GM18868 (cell line): ENCODE measurements at regions not wholly inside any gene's neighbourhood (a gene's known extent, or its start where the extent isn't known, plus 50 kb on each side); places are given as distances from the start of the nearest gene placed in this dataset.

Experiments
- ATAC-seq: cut with Tn5 transposase; IDR thresholded peaks from one replicate; pipeline ENCODE4 v1.9.1; 2021; ENCODE audit warnings: mild to moderate bottlenecking, moderate library complexity; ENCODE audit not compliant: unreplicated experiment

DNA sequence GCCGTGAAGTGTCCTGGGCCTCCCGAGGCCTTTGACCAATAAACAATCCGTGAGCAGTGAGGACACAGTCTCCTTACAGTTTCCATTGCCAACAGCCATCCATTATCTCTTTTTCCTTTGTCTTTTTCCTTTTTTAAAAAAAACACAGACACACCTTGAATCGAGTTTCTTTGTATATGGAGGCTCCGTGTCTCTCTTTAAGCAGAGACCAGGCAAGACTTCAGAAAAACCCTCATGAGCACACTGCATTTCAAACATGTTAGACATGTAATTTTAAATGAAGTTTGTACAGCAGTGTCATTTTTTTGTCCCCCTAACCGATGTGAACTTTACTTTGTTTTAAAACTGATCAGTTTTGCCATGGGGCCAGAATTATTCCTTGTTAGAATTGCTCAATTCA, 111.1 kb downstream of the SPTSSA start:
- ATAC-seq, result no peak

DNA sequence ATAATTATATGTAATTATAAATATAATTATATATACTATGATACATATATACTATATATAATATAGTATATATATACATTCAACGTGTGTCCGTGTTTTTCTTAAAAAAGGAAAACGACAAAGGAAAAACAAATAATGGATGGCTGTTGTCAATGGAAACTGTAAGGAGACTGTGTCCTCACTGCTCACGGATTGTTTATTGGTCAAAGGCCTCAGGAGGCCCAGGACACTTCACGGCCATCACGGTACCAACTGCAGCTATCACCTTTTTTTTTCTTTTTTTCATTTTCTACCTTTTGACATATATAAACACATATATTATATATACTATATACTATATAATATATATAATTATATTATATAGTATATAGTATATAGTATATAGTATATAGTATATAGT, 113.4 kb downstream of the SPTSSA start:
- no peak for ATAC-seq

DNA sequence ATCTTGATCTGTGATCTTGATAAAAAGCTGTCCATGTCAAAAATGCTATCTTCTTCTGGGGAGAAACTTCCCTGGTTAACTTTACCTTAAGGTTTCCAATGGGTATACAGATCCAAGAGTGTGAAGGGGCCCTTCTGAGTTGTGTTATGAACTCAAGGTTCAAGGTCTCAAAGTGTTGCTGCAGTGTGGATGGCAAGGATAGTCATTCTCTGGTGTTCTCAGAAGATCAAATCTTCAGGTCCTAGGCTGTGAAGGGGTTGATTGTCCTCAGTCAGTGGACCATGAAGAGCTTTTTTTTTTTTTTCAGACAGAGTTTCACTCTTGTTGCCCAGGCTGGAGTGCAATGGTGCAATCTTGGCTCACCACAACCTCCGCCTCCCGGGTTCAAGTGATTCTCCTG, 114.4 kb downstream of the SPTSSA start:
- peak; percentile 96 for ATAC-seq

DNA sequence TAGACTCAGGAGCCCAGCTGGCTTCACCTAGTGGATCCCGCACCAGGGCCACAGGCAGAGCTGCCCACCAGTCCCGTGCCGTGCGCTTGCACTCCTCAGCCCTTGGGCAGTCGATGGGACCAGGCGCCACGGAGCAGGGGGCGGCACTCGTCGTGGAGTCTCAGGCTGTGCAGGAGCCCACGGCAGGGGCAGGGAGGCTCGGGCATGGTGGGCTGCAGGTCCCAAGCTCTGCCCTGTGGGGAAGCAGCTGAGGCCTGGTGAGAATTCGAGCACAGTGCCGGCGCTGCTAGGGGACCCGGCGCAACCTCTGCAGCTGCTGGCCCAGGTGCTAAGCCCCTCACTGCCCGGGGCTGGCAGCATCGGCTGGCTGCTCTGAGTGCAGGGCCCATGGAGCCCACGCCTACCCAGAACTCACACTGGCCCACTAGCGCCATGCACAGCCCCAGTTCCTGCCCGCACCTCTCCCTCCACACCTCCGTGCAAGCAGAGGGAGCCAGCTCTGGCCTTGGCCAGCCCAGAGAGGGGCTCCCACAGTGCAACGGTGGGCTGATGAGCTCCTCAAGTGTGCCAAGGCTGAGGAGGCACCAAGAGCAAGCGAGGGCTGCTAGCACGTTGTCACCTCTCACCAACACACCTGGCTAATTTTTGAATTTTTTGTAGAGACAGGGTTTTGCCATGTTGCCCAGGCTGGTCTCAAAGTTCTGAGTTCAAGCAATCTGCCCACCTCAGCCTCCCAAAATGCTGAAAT, 116.1 kb downstream of the SPTSSA start:
- ATAC-seq, result no peak

DNA sequence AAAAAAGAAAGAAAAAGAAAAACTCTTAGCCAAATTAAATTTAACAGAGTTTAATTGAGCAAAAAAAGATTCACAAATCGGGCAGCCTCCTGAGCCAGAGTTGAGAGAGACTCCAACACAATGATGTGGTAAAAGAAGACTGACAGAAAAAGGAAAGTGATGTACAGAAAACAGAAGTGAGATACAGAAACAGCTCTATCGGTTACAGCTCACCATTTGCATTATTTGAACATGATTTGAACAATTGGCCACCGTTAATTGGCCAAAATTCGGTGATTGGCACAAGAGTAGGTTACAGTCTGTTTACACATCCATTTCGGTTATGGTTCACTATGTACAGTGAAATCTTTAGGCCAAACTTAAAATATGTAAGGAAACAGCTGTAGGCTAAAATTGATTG, 117.7 kb downstream of the SPTSSA start:
- no peak for ATAC-seq

DNA sequence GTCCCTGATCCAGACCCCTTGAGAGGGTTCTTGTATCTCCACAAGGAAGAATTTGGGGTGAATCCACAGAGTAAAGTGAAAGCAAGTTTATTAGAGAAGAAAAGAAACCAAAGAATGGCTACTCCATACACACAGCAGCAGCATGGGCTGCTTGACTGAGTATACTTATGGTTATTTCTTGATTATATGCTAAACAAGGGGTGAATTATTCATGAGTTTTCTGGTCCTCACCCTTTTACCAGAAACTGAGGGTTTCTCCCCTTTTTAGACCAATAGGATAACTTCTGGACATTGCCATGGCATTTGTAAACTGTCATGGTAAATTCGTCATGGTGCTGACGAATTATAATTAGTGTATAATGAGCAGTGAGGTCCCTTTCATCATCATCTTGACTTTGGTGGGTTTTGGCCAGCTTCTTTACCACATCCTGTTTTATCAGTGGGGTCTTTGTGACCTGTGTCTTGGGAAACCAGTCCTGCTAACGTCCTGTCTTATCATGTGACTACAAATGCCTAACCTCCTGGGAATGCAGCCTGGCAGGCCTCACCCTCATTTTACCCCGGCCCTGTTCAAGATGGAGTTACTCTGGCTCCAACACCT, 121.9 kb downstream of the SPTSSA start:
- no peak for ATAC-seq

DNA sequence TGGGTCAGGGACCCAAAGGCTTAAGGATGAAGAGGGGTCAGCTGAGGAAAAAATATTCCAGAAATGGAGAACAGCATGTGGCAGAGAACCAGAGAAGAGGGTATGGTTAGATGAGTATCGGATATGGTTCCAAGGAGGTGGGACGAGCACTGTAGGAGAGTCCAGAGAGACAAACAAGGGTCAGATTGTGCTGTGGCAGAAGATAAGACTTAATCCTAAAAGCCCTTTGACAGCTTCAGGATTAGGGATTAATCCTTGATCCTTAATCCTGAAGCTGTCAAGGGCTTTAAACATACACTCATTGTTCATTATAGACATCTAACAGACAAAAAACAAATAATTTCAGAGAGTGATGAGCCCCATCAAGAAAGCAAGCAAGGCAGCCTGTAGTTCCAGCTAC, 124.0 kb downstream of the SPTSSA start:
- ATAC-seq, result no peak

DNA sequence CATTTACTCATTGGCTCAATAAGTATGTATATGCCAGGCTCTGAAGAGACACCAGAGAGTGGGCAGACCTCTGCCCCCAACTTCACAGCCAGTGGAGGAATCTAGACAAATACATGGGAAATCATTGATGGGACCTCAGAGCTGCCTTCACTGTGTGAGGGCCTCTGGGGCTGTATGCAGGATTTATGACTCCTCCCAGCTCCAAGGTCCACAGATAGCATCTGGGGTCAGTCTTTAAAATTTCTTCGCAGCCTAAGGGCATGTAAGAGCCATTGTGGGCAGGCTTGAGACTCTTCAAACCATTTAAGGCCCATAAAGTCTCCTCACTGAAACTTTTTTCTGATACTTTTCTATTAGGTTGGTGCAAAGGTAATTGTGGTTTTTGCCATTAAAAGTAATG, 125.5 kb downstream of the SPTSSA start:
- ATAC-seq, result no peak

DNA sequence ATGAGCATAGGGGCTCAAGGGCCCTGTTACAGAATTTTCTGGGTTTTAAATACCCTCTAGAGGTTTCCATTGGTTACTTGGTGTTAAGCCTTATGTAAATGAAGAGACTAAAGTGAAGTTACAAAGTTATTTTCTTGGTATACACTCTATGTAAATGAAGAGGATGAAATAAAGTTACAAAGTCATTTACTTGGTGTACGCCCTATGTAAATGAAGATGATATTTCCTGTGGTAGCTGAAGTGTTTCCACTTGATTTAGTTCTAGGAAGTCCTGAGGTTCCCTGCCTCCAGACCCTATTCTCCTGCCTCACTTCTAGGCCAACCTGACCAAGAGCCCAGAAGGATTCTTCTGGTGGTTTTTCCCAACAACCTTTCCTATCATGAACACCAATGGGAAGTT, 126.1 kb downstream of the SPTSSA start:
- no peak for ATAC-seq

DNA sequence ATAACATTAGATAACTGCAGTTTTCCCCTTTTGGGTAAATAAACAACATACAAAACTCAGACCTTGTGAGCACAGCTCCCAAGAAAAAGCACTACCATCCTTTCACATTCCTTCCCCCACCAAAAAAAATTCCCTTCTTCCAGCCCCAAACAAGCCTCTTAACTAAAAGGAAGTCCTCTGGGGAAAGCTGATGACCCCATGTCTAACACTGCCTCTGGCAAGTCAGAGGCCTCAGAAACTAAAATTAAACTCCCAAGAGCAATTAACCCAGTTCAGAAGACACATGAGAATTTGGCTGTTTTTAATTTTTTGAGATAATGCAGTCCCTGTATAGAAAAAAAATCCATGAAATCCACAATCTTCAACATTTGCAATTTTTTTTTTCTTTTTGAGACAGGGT, 127.7 kb downstream of the SPTSSA start:
- no peak for ATAC-seq

DNA sequence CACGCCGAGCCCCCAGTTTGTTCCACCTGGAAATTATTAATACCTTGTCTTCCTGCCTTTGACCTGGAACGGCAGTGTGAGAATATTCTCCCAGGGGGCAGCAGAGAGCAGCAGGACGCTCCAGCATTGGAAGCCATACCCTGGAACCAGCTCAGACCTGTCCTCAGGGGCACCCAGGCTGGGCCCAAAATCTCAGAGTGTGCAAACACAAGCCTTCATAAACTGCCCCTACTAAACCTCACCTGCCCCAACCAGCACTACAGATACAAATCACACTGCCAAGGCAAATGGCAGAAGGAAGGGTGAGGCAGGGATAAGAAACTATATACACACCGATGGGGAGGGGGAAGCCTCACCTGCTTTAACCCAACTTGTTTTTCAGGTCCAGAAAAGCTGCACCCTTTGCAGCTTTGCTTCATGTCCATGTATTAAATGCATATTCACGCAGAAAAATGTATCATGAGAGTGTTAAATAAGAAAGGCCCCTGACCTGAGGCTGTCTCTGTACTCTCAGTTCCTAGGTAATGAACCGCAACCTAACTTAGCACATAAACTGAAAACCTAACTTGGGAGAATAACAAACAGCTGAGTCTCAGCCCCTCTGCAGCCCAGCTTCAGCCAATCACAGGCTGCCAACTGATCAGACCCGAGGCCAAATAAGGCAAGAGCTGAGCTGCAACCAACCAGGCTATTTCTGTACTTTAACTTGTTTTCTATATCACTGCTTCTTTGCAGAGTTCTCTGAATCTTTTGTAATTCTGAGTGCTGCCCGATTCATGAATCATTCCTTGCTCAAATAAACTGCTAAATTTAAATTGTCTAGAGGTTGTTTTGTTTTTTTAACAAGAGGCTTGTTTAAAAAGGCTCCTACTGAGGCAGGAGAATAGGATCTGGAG, 130.1 kb downstream of the SPTSSA start:
- ATAC-seq, result peak; percentile 81

DNA sequence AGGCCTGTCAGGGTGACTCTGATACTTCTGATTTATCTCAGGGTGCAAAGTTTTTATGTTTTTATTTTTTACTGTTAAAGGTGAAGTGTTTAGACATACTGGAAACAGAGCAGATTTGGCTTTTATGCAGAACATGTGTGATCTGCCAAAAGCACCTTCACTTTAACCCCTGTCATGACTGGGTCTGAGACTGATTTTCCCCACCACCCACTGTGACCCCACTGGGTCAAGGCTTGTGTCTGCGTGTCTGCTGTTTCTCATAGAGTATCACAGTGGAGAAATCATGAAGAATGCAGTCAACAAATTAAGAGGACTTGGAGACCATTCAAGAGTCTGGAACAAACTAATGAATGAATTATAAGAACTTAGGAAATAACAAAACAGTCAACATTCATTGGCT, 131.2 kb downstream of the SPTSSA start:
- no peak for ATAC-seq

DNA sequence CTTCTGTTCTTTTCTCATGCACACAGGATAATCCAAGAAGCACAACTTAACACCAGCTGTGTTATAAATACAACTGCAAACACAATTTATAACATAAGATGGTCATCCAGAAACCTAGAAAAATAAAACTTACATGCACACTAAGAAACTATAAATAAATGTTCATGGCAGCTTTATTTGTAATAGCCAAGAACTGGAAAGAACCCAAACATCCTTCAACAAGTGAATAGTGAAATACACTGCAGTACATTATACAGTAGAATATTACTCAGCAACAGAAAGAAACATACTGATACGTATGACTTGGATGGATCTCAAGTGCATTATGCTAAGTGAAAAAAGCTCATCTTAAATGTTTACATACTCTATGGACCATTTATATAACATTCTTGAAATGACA, 132.7 kb downstream of the SPTSSA start:
- ATAC-seq, result no peak

DNA sequence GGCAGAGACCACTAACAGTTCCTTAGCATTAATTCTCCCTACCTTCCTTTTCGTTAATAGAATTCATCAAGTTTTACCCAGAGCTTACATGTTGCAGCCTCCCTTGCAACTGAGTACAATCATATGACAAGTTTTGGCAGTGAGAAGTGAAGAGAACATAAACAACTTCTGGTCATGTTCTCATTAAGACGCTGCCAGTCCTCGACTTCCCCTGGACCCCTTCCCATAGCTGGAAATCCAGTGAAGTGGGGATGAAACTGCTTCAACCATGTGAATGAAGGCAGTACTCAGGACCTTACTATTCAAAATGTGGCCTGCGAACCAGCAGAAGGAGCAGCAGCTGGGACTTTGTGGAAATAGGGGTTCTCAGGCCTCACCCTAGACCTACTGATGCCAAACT, 133.9 kb downstream of the SPTSSA start:
- ATAC-seq, result no peak

DNA sequence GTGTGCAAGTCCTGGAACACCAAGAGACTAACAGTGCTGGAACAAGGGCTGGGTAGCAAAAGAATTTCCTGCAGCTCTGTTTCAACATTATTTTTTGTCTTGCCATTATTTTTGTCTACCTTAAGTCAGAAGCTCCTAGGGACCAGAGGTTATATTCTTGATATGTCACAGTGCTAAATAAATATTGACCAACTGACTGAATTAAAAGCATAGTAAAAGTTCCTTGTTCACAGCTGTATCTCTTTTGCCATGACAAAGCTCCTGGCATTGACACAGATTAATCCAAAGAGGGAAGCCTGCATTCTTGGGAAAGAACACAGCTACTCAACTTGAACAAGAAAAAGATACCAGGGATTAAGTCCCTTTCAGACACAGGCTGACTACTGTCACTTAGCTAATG, 136.5 kb downstream of the SPTSSA start:
- ATAC-seq, result no peak

DNA sequence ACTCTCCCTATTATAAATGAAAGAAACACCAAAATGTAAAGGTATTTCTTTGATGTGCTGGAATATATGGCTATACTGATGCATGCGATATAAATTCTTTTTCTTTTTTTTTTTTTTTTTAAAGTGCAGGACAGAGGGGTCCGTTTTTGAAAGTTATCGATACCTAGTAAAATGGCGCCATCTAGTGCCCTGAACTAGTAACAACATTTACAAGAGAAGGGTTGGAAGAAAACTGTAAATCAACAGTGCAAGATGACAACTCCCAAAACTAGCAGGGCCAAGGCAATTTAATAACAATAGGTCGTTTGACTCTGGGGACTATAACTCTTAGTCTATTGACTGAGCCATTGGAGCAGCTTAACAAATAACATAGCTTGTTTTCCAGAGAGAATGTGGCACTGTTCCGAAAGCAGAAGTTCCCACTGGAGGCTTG, 137.7 kb downstream of the SPTSSA start:
- no peak for ATAC-seq

DNA sequence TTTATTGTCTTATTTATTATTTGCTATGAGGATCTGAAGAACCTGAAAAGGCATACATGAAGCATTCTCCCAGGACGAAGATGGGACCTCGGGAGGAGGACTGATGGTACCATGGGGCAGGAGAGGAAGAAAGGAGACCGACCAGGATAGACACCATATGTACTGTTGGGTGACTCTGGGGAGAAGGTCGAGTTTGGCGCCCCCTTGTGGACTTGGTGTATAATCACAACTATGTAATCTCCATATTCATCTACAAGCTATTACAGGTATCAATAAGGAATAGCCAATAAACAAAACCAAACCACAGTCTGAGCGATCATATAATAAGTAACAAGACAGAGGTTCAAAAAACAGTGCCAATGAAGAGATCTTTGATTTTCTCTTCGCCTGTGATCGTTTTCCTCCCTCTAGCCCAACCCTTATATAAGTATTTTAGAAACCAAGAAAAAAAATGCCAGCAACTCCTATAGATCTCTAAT, 139.1 kb downstream of the SPTSSA start:
- ATAC-seq, result peak; percentile 90

DNA sequence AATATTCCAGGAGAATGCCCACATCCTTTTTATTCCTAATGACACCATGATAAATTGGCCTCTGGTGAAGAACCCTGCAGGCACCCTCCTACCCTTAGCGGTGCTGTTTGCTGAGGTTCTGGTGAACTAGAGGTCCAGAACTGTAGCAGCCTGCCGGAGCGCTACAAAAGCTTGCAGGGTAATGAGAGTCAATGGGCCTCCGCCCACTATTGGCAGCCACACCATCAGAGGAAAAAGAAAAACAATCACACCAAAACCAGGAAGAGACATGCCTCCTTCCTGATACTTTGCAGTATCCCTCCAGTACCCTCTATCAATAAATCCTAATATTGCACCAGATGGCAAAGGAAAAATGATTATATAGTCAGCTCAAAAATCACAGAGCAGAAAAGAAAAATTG, 142.9 kb downstream of the SPTSSA start:
- ATAC-seq, result no peak

DNA sequence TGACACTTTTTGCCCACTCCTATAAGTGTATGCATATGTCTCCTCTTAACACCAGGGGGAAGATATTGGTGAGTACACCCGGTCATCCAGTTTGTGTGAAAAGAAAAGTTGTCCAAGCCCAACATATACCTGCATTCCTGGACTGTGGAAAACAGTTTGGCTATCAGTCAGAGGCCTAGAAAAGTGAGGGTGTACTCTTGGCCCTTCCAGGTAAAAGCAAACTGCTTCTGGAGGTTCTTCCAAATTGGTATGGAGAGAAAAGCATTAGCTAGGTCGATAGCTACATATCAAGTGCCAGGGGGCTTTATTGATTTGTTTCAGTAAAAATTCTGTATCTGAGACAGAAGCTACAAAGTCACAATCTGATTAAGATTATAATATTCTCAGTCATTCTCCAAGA, 144.0 kb downstream of the SPTSSA start:
- ATAC-seq, result no peak

DNA sequence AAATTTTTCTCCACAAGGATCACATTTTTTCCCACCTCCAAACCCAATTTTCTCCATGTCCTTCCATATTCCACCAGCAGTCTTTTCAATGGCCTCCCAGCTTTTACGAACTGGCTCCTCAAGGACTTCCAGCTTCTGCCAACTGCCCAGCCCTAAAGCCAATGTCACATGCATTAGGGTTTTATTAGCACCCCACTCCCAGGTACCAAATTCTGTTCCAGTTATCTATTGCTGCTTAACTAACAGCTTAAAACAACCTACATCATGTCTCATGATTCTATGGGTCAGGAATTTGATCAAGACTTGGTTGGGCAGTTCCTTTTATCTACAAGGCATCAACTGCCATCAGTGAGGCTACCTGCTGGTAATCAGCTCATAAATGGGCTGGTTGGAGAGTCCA, 151.3 kb downstream of the SPTSSA start:
- ATAC-seq, result no peak

DNA sequence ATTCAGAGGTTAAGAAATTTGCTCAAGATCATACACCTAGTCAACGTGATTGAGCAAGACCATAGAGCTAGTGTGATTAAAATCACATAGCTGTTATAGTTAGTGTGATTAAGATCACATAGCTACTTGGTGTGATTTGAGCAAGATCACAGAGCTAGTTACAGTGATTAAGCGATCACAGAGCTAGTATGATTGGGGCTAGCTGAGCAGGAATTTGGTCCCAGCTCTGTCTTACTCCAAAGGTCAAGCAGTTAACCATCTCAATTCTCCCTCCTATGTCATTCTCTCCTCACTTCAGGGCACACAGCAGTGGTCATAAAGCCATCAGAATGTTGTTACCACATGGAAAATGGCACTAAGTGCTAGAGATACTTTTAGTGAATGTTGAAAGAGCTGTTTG, 158.2 kb downstream of the SPTSSA start:
- no peak for ATAC-seq

DNA sequence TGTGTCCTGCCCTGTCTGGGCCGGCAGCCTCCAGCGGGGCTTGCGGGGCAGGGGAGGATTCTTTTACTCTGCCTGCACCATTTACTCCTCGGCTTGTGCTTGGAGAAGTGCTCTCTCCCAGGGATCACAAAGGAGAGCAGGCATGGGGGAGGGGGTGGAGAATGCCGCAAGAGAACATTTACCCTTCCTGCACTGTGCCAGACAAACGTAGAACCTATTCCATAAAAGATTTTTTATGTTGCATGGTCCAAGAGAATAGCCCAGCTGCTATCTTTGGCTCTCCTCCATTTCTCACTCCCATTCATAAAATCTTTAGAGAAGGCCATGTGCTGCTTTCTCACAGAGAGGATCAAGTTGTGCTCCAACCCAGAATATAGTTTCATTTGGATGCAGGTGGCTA, 159.4 kb downstream of the SPTSSA start:
- ATAC-seq, result no peak
